IMR-90 (cell line): ENCODE measurements at regions not wholly inside any gene's neighbourhood (a gene's known extent, or its start where the extent isn't known, plus 50 kb on each side); places are given as distances from the start of the nearest gene placed in this dataset.

Experiments
- ATAC-seq: fragments of 200-7000 bp; cut with Tn5 transposase; 2 replicates; pipeline ENCODE4 v1.9.1; 2020; ENCODE audit warnings: low read depth, mild to moderate bottlenecking, moderate library complexity
- BruUV-seq: library from RNA; stranded (reverse); fragments of 400-500 nt; replicated peaks from 2 replicates; lab custom pipeline; 2021; lab: Mats Ljungman, UMichigan
- CTCF ChIA-PET: fragments of 300-600 bp; formaldehyde crosslinking; extraction: SDS; loops from one replicate; lab custom pipeline; 2021; ENCODE audit warnings: antibody characterized with exemption; lab: Yijun Ruan, JAX
- POLR2A ChIA-PET: fragments of 300-600 bp; sonication (Branson Sonifier 250); formaldehyde crosslinking; loops from one replicate; lab custom pipeline; 2022; ENCODE audit warnings: antibody characterized with exemption; ENCODE audit not compliant: unreplicated experiment; lab: Charles Lee
- DNase-seq: peaks from one replicate; pipeline ENCODE4 v3.0.0; 2013
- H2AFZ ChIP-seq: replicated peaks from 2 replicates; pipeline ENCODE3; 2013; ENCODE audit warnings: low read length, mild to moderate bottlenecking; ENCODE audit not compliant: poor library complexity
- H2AK5ac ChIP-seq: 2 replicates; pipeline ENCODE4 v1.6.1; 2013; ENCODE audit warnings: low read depth, low read length, inconsistent platforms
- H2AK9ac ChIP-seq: replicated peaks from 2 replicates; pipeline ENCODE3; 2013; ENCODE audit warnings: mild to moderate bottlenecking, low read depth, low read length, moderate library complexity; ENCODE audit not compliant: poor library complexity
- H2BK120ac ChIP-seq: 2 replicates; pipeline ENCODE4 v1.6.1; 2013; ENCODE audit warnings: low read depth, low read length, inconsistent platforms
- H2BK15ac ChIP-seq: 3 replicates; pipeline ENCODE4 v1.6.1; 2013; ENCODE audit warnings: low read depth, low read length, inconsistent platforms
- H2BK20ac ChIP-seq: 2 replicates; pipeline ENCODE4 v1.6.1; 2013; ENCODE audit warnings: low read depth, mild to moderate bottlenecking, inconsistent platforms, low read length, moderate library complexity
- H2BK5ac ChIP-seq: 2 replicates; pipeline ENCODE4 v1.6.1; 2013; ENCODE audit warnings: mild to moderate bottlenecking, low read depth, low read length, inconsistent platforms; ENCODE audit not compliant: poor library complexity, severe bottlenecking
- H3K14ac ChIP-seq: replicated peaks from 2 replicates; pipeline ENCODE4 v1.6.1; 2013; ENCODE audit warnings: low read depth, low read length, inconsistent platforms
- H3K18ac ChIP-seq: 2 replicates; pipeline ENCODE4 v1.6.1; 2013; ENCODE audit warnings: low read depth, low read length, control low read depth
- H3K23ac ChIP-seq: 2 replicates; pipeline ENCODE4 v1.6.1; 2013; ENCODE audit warnings: low read depth, low read length, inconsistent platforms
- H3K27ac ChIP-seq: 2 replicates; pipeline ENCODE4 v1.5.1; 2013; ENCODE audit warnings: mild to moderate bottlenecking, control low read depth, low read length; ENCODE audit not compliant: insufficient read depth
- H3K27me3 ChIP-seq: 2 replicates; pipeline ENCODE4 v1.6.1; 2013; ENCODE audit warnings: low read length; ENCODE audit not compliant: control insufficient read depth, insufficient read depth
- H3K36me3 ChIP-seq: 2 replicates; pipeline ENCODE4 v1.6.1; 2013; ENCODE audit warnings: low read length, mixed read lengths; ENCODE audit not compliant: control insufficient read depth, insufficient read depth
- H3K4ac ChIP-seq: 2 replicates; pipeline ENCODE4 v1.6.1; 2013; ENCODE audit warnings: low read depth, low read length, inconsistent platforms
- H3K4me1 ChIP-seq: 2 replicates; pipeline ENCODE4 v1.6.1; 2013; ENCODE audit warnings: low read length, mixed read lengths; ENCODE audit not compliant: control insufficient read depth, insufficient read depth
- H3K4me2 ChIP-seq: 2 replicates; pipeline ENCODE4 v1.6.1; 2013; ENCODE audit warnings: low read depth, mild to moderate bottlenecking, control low read depth, low read length, moderate library complexity
- H3K4me3 ChIP-seq: 2 replicates; pipeline ENCODE4 v1.5.1; 2013; ENCODE audit warnings: low read depth, mild to moderate bottlenecking, control low read depth, low read length, moderate library complexity; ENCODE audit not compliant: insufficient read depth
- H3K56ac ChIP-seq: 2 replicates; pipeline ENCODE4 v1.6.1; 2013; ENCODE audit warnings: low read length, inconsistent platforms; ENCODE audit not compliant: insufficient read depth; ENCODE audit errors: extremely low read depth
- H3K79me1 ChIP-seq, 2 experiments: 2 replicates each; pipeline ENCODE4 v1.6.1; 2013; ENCODE audit warnings: low read length in 2 of 2, inconsistent platforms in 1 of 2, low read depth in 1 of 2
- H3K9ac ChIP-seq: 2 replicates; pipeline ENCODE4 v1.6.1; 2013; ENCODE audit warnings: low read depth, low read length, control low read depth
- H3K9me1 ChIP-seq: 2 replicates; pipeline ENCODE4 v1.6.1; 2013; ENCODE audit warnings: low read length, inconsistent platforms; ENCODE audit not compliant: insufficient read depth
- H3K9me3 ChIP-seq: 2 replicates; pipeline ENCODE4 v1.6.1; 2013; ENCODE audit warnings: low read length; ENCODE audit not compliant: control insufficient read depth, insufficient read depth
- H4K20me1 ChIP-seq: 2 replicates; pipeline ENCODE4 v1.6.1; 2013; ENCODE audit warnings: low read length, inconsistent platforms; ENCODE audit not compliant: insufficient read depth
- H4K5ac ChIP-seq: 2 replicates; pipeline ENCODE4 v1.6.1; 2013; ENCODE audit warnings: mild to moderate bottlenecking, low read depth, low read length, control low read depth
- H4K8ac ChIP-seq, 2 experiments: 2 replicates each; pipeline ENCODE4 v1.6.1; 2013; ENCODE audit warnings: low read depth in 2 of 2, low read length in 2 of 2, control low read depth in 1 of 2, inconsistent platforms in 1 of 2
- H4K91ac ChIP-seq: 2 replicates; pipeline ENCODE4 v1.6.1; 2013; ENCODE audit warnings: low read depth, low read length, inconsistent platforms; ENCODE audit not compliant: insufficient read depth
- BHLHE40 ChIP-seq: fragments of 150-350 bp; IDR thresholded peaks from 2 replicates; pipeline ENCODE4 v1.6.1; 2016; ENCODE audit warnings: mild to moderate bottlenecking, low read depth, low read length
- CHD1 ChIP-seq: IDR thresholded peaks from 2 replicates; pipeline ENCODE4 v1.6.1; 2012; ENCODE audit warnings: low read depth, low read length, improper control_type of control experiment
- FOS ChIP-seq: fragments of 150-350 bp; IDR thresholded peaks from 2 replicates; pipeline ENCODE4 v1.6.1; 2016; ENCODE audit warnings: low read depth, low read length
- MAFK ChIP-seq: IDR thresholded peaks from 2 replicates; pipeline ENCODE4 v1.6.1; 2012; ENCODE audit warnings: low read depth, low read length, improper control_type of control experiment
- MAZ ChIP-seq: IDR thresholded peaks from 2 replicates; pipeline ENCODE4 v1.6.1; 2012; ENCODE audit warnings: low read depth, mild to moderate bottlenecking, low read length, improper control_type of control experiment, moderate library complexity, borderline replicate concordance
- RCOR1 ChIP-seq: IDR thresholded peaks from 2 replicates; pipeline ENCODE4 v1.6.1; 2012; ENCODE audit warnings: mild to moderate bottlenecking, low read length, improper control_type of control experiment; ENCODE audit not compliant: insufficient replicate concordance
- RFX5 ChIP-seq: IDR thresholded peaks from 2 replicates; pipeline ENCODE4 v1.8.0; 2012; ENCODE audit warnings: low read depth, mild to moderate bottlenecking, low read length, moderate library complexity
- SMC3 ChIP-seq: fragments of 150-350 bp; IDR thresholded peaks from 2 replicates; pipeline ENCODE4 v1.6.1; 2016; ENCODE audit warnings: low read depth, mild to moderate bottlenecking, antibody characterized with exemption, low read length, moderate library complexity
- USF2 ChIP-seq: fragments of 150-350 bp; IDR thresholded peaks from 2 replicates; pipeline ENCODE4 v1.6.1; 2017; ENCODE audit warnings: mild to moderate bottlenecking, antibody characterized with exemption, low read length, low read depth
- dilution Hi-C: fragments of 300-500 bp; cut with HindIII; formaldehyde crosslinking; loops from one replicate; pipeline ENCODE4 v1.14.3; 2018; ENCODE audit warnings: low sequenced_read_pairs; ENCODE audit not compliant: unreplicated experiment
- in situ Hi-C: fragments of 300-500 bp; cut with MboI; formaldehyde crosslinking; loops from 3 replicates; pipeline ENCODE4 v1.14.3; 2019; ENCODE audit warnings: low sequenced_read_pairs, inconsistent platforms, mixed read lengths
- intact Hi-C: fragments of 100-400 bp; cut with micrococcal nuclease; formaldehyde crosslinking; loops from 2 replicates; pipeline ENCODE4 v1.10.0; 2022
- TF ChIP-seq, protein P1 (sequence below): fragments of 150-350 bp; IDR thresholded peaks from 2 replicates; pipeline ENCODE4 v1.6.1; 2016; ENCODE audit warnings: low read depth, mild to moderate bottlenecking, low read length, moderate library complexity, borderline replicate concordance
- TF ChIP-seq, protein P2 (sequence below): conservative IDR thresholded peaks from 2 replicates; pipeline ENCODE4 v1.5.1; 2012; ENCODE audit warnings: mild to moderate bottlenecking, low read depth, low read length, improper control_type of control experiment

DNA sequence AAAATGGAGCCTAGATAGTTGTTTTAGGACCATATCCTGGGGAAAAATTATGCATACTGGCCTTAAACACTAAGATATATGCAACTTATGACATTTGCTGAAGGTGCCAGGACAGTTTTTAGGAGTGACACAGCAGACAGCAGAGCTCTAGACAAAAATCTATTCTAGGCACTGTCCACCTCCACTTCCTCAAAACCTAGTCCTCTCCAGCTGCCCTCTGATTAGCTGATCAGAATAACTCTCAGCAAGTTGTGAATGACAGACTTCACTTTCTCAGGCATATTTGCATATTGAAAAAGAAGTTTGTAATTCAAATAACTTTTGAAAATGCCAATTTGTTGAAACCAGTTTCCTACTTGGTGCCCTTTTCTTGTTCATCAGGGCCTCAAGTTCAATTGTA is 152.3 kb upstream of the STEAP4 start:
- Histone ChIP-seq H2AK5ac (no peak overlapping the region), H3K4me2 (no peak overlapping the region), H3K79me1 (no peaks in the 10 kb centered on the region), H3K36me3 (no peaks in the 10 kb centered on the region), H3K23ac (no peak overlapping the region), H2BK5ac (no peak overlapping the region), H3K14ac (no peak overlapping the region), H2BK15ac (no peak overlapping the region), H2BK120ac (no peak overlapping the region), H2AFZ (no peak overlapping the region), H3K9me1 (no peaks in the 10 kb centered on the region), H3K56ac (no peak overlapping the region), H4K20me1 (no peaks in the 10 kb centered on the region), H2AK9ac (no peak overlapping the region), H3K27me3 (no peaks in the 10 kb centered on the region), H3K27ac (no peak overlapping the region), H3K9me3 (peaks cover 4% of the 10 kb centered on the region; the same call in 1 of the 2 replicates), H4K5ac (no peak overlapping the region), H4K91ac (no peak overlapping the region), H4K8ac (no peak overlapping the region), H3K9ac (no peak overlapping the region), H3K4me3 (no peak overlapping the region), H2BK20ac (no peak overlapping the region), H3K4me1 (no peaks in the 10 kb centered on the region), H3K18ac (no peak overlapping the region), H3K4ac (no peak overlapping the region)
- intact Hi-C loops (no loop called here), in situ Hi-C loops (no loop called here), dilution Hi-C loops (no loop called here)
- ATAC-seq, result no peak
- no peak for DNase-seq
- ChIA-PET CTCF (no interaction called here), POLR2A (no interaction called here)
- TF ChIP-seq BHLHE40 (no peak), SMC3 (no peak), MAFK (no peak), RCOR1 (no peak), FOS (no peak), RFX5 (no peak), MAZ (no peak), USF2 (no peak), CHD1 (no peak)
- TF ChIP-seq, protein P1, sequence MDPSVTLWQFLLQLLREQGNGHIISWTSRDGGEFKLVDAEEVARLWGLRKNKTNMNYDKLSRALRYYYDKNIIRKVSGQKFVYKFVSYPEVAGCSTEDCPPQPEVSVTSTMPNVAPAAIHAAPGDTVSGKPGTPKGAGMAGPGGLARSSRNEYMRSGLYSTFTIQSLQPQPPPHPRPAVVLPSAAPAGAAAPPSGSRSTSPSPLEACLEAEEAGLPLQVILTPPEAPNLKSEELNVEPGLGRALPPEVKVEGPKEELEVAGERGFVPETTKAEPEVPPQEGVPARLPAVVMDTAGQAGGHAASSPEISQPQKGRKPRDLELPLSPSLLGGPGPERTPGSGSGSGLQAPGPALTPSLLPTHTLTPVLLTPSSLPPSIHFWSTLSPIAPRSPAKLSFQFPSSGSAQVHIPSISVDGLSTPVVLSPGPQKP, result no peak
- TF ChIP-seq, protein P2, sequence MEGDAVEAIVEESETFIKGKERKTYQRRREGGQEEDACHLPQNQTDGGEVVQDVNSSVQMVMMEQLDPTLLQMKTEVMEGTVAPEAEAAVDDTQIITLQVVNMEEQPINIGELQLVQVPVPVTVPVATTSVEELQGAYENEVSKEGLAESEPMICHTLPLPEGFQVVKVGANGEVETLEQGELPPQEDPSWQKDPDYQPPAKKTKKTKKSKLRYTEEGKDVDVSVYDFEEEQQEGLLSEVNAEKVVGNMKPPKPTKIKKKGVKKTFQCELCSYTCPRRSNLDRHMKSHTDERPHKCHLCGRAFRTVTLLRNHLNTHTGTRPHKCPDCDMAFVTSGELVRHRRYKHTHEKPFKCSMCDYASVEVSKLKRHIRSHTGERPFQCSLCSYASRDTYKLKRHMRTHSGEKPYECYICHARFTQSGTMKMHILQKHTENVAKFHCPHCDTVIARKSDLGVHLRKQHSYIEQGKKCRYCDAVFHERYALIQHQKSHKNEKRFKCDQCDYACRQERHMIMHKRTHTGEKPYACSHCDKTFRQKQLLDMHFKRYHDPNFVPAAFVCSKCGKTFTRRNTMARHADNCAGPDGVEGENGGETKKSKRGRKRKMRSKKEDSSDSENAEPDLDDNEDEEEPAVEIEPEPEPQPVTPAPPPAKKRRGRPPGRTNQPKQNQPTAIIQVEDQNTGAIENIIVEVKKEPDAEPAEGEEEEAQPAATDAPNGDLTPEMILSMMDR, result no peak
- no TSS peak for BruUV-seq
